KMS-11 (cell line): ENCODE measurements at regions not wholly inside any gene's neighbourhood (a gene's known extent, or its start where the extent isn't known, plus 50 kb on each side); places are given as distances from the start of the nearest gene placed in this dataset.

Experiments
- H2AFZ ChIP-seq: fragments of 200-600 bp; sonication (generic); 2 replicates; pipeline ENCODE4 v1.6.1; 2016; ENCODE audit warnings: antibody characterized with exemption, mixed run types, low read depth
- H3K27ac ChIP-seq: fragments of 200-600 bp; sonication (generic); 2 replicates; pipeline ENCODE4 v1.6.1; 2016; ENCODE audit warnings: mild to moderate bottlenecking, mixed run types
- H3K27me3 ChIP-seq: fragments of 200-600 bp; sonication (generic); 2 replicates; pipeline ENCODE4 v1.6.1; 2017; ENCODE audit warnings: mild to moderate bottlenecking, low read depth, mixed run types, moderate library complexity; ENCODE audit not compliant: insufficient read depth
- H3K36me3 ChIP-seq: fragments of 200-600 bp; sonication (generic); 2 replicates; pipeline ENCODE4 v1.6.1; 2017; ENCODE audit warnings: mild to moderate bottlenecking, mixed run types; ENCODE audit not compliant: insufficient read depth
- H3K4me1 ChIP-seq: fragments of 200-600 bp; sonication (generic); 2 replicates; pipeline ENCODE4 v1.6.1; 2016; ENCODE audit warnings: mild to moderate bottlenecking, low read depth, mixed run types; ENCODE audit not compliant: poor library complexity, severe bottlenecking
- H3K4me2 ChIP-seq: fragments of 200-600 bp; sonication (generic); 2 replicates; pipeline ENCODE4 v1.7.0; 2016; ENCODE audit warnings: mild to moderate bottlenecking, mixed run types
- H3K4me3 ChIP-seq: fragments of 200-600 bp; sonication (generic); IDR thresholded peaks from 2 replicates; pipeline ENCODE4 v1.6.1; 2017; ENCODE audit warnings: low read depth, low read length, mixed read lengths; ENCODE audit not compliant: insufficient read depth
- H3K79me2 ChIP-seq: fragments of 200-600 bp; sonication (generic); 2 replicates; pipeline ENCODE4 v1.6.1; 2016; ENCODE audit warnings: low read depth, mixed run types; ENCODE audit not compliant: insufficient read depth
- H3K9ac ChIP-seq: fragments of 200-600 bp; sonication (generic); 2 replicates; pipeline ENCODE4 v1.6.1; 2016; ENCODE audit warnings: mild to moderate bottlenecking, mixed run types
- H4K20me1 ChIP-seq: fragments of 200-600 bp; sonication (generic); 2 replicates; pipeline ENCODE4 v1.6.1; 2016; ENCODE audit warnings: mild to moderate bottlenecking, mixed run types; ENCODE audit not compliant: insufficient read depth
- TF ChIP-seq, protein P1 (sequence below): fragments of 200-600 bp; sonication (generic); conservative IDR thresholded peaks from 2 replicates; pipeline ENCODE4 v1.6.1; 2017; ENCODE audit warnings: low read depth, mild to moderate bottlenecking, antibody characterized with exemption, low read length, moderate library complexity, mixed read lengths

DNA sequence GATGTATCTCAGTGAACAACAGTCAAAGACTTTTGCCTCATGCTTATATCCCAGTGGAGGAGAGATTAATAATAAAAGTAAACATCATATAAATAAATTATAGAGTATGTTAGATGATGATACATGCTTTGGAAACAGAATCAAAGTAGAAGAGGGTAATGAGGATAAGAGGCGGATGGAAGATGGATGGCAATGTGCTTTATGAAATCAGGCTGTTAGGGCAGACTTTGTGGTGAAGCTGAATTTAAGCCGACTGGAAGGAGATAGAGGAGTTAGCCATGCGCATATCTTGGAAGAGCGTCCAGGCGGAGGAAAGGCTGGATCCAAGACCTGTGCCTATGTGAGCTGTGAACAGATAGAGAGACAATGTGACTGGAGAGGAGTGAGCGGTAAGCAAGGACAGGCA, 74.9 kb upstream of the GUCY1A1 start:
- TF ChIP-seq, protein P1, sequence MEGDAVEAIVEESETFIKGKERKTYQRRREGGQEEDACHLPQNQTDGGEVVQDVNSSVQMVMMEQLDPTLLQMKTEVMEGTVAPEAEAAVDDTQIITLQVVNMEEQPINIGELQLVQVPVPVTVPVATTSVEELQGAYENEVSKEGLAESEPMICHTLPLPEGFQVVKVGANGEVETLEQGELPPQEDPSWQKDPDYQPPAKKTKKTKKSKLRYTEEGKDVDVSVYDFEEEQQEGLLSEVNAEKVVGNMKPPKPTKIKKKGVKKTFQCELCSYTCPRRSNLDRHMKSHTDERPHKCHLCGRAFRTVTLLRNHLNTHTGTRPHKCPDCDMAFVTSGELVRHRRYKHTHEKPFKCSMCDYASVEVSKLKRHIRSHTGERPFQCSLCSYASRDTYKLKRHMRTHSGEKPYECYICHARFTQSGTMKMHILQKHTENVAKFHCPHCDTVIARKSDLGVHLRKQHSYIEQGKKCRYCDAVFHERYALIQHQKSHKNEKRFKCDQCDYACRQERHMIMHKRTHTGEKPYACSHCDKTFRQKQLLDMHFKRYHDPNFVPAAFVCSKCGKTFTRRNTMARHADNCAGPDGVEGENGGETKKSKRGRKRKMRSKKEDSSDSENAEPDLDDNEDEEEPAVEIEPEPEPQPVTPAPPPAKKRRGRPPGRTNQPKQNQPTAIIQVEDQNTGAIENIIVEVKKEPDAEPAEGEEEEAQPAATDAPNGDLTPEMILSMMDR = no peak
- Histone ChIP-seq H2AFZ (no peak overlapping the region), H3K36me3 (no peaks in the 10 kb centered on the region), H3K27ac (no peak overlapping the region), H3K9ac (no peak overlapping the region), H3K79me2 (no peaks in the 10 kb centered on the region), H3K4me2 (no peak overlapping the region), H3K4me1 (no peaks in the 10 kb centered on the region), H3K4me3 (no peak overlapping the region), H4K20me1 (no peaks in the 10 kb centered on the region), H3K27me3 (no peaks in the 10 kb centered on the region)

DNA sequence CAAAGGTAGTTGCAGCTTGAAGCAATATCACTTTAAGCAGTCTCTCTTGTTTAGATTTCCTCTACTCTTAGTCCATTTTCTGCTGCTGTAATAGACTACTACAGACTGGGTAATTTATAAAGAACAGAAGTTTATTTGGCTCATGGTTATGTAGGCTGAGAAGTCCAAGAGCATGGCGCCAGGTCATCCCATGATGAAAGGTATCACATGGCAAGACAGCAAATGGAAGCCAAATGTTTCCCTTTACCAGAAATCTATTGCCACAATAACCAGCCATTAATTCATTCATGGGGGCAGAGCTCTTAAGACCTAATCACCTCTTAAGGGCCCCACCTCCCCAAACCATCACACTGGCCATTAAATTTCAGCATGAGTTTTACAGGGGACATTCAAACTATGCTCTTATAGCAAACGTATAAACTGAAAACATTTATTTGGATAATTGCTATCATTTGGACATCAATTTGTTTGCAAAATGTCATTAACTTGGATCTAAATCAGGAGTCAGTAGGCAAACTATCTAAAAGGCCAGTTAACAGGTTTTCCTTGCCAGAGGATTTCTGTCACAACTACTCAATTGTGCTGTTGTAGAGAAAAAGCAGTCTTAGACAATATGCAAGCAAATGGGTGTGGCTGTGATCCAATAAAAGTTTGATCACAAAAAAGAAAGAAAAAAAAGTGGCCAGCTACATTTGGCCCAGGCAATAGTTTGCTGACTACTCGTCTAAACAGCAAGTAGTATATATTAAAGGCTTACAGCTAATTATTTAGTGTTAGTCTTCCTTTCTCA, 75.7 kb upstream of the GUCY1A1 start:
- Histone ChIP-seq H3K9ac (no peak overlapping the region), H3K27ac (no peak overlapping the region), H3K4me3 (no peak overlapping the region), H3K36me3 (no peaks in the 10 kb centered on the region), H3K79me2 (no peaks in the 10 kb centered on the region), H4K20me1 (no peaks in the 10 kb centered on the region), H3K4me2 (no peak overlapping the region), H2AFZ (no peak overlapping the region), H3K27me3 (no peaks in the 10 kb centered on the region), H3K4me1 (no peaks in the 10 kb centered on the region)
- TF ChIP-seq, protein P1 = no peak

DNA sequence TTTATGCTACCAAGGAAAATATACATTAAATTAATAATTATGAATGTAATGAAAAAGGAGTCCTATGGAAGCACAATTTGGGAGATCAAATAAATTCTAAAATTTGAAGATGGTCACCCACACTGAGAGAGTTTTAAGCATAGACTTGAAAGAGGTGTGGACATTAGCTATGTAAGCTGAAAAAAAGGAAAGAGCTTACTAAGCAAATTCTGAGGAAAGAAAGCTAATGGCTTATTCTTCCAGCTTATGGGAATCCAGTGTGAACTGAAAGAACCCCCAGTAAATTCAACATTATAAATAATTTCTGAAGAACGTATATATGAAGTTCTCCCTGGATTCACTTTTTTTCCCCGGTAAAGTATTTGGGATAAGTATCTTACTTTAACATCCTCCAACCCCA, 78.2 kb upstream of the GUCY1A1 start:
- no peak overlapping the region for H3K4me2 ChIP-seq
- H3K27me3 ChIP-seq = no peaks in the 10 kb centered on the region
- H3K9ac ChIP-seq = no peak overlapping the region
- H3K4me3 ChIP-seq = no peak overlapping the region
- H3K79me2 ChIP-seq = no peaks in the 10 kb centered on the region
- TF ChIP-seq, protein P1 = no peak
- H4K20me1 ChIP-seq = no peaks in the 10 kb centered on the region
- no peaks in the 10 kb centered on the region for H3K36me3 ChIP-seq
- H3K4me1 ChIP-seq = no peaks in the 10 kb centered on the region
- H2AFZ ChIP-seq = no peak overlapping the region
- H3K27ac ChIP-seq = no peak overlapping the region

DNA sequence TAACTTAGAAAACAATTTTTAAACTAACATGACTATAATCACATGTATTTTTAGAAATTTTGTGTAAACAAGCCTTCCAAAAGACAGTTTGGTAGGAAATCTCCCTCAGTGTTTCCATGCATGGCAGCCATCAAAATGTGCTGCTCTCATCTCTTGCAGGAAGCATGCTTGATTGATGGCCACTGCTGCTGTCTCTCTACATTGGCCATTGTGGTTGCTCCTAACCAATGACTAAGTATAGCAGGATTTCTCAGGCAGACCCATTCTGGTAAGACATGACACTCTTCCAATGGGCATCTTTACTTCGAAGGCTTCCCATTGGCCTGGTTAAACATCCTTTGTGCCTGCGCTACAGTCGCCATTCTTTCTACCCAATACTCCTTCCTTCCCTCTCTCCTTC, 78.9 kb upstream of the GUCY1A1 start:
- Histone ChIP-seq H3K9ac (no peak overlapping the region), H3K4me2 (no peak overlapping the region), H3K27ac (no peak overlapping the region), H4K20me1 (no peaks in the 10 kb centered on the region), H3K79me2 (no peaks in the 10 kb centered on the region), H3K4me1 (no peaks in the 10 kb centered on the region), H3K36me3 (no peaks in the 10 kb centered on the region), H3K4me3 (no peak overlapping the region), H2AFZ (no peak overlapping the region), H3K27me3 (no peaks in the 10 kb centered on the region)
- TF ChIP-seq, protein P1 = no peak
